D721Med (cell line): ENCODE measurements at regions not wholly inside any gene's neighbourhood (a gene's known extent, or its start where the extent isn't known, plus 50 kb on each side); places are given as distances from the start of the nearest gene placed in this dataset.

Source experiments
- DNase-seq: peaks from one replicate; pipeline ENCODE4 v3.0.0; 2011; ENCODE audit warnings: low spot score; ENCODE audit not compliant: insufficient read length
- FAIRE-seq: peaks from 2 replicates; lab custom pipeline; 2011; peaks lifted over from hg19 to GRCh38; lab: Jason Lieb, UNC
- TF ChIP-seq, protein P1 (sequence below): IDR thresholded peaks from 2 replicates; pipeline ENCODE4 v1.5.1; 2012; ENCODE audit warnings: mild to moderate bottlenecking, control low read depth; ENCODE audit not compliant: insufficient read depth; ENCODE audit errors: missing control alignments

DNA sequence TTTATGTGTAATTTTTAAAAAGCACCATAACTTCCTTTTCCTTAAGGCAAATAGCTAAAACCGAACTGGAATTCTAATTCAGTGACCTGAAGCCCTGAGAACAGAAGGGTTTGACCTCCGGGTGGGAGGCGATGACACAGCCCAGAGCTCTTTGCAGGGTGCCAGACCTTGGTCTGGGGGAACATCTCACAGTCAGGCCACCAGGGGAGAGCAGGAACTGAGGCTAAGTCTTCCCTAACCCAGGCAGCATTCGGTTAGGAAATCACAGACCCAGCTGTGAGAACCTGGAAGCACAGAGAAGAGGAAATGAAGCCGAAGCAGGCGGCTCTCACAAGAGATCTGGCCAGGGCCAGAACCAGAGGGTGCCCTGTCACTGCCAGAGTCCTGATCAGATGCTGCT lies 444.8 kb downstream of the TTLL7 start:
- TF ChIP-seq, protein P1, sequence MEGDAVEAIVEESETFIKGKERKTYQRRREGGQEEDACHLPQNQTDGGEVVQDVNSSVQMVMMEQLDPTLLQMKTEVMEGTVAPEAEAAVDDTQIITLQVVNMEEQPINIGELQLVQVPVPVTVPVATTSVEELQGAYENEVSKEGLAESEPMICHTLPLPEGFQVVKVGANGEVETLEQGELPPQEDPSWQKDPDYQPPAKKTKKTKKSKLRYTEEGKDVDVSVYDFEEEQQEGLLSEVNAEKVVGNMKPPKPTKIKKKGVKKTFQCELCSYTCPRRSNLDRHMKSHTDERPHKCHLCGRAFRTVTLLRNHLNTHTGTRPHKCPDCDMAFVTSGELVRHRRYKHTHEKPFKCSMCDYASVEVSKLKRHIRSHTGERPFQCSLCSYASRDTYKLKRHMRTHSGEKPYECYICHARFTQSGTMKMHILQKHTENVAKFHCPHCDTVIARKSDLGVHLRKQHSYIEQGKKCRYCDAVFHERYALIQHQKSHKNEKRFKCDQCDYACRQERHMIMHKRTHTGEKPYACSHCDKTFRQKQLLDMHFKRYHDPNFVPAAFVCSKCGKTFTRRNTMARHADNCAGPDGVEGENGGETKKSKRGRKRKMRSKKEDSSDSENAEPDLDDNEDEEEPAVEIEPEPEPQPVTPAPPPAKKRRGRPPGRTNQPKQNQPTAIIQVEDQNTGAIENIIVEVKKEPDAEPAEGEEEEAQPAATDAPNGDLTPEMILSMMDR = no peak
- FAIRE-seq (no peak), DNase-seq (no peak)

DNA sequence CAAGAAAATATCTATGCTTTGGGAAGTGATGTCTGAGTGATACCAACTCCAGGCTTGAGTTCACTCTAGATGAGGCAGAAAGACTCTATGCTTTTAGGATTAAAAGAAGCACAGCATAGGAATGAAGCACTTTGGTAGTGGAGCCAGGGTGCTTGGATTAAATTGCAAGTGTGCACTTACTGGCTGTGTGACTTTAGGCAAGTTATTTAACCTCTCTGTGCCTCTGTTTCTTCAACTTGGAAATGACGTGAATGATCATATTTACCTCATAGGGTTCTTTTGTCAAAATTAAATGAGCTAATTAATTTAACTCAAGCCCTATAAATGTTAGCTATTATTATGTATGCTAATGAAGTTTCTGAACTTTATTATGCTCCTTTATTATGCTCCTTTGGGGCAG lies 446.1 kb downstream of the TTLL7 start:
- FAIRE-seq = no peak
- DNase-seq = no peak
- TF ChIP-seq, protein P1 = no peak

DNA sequence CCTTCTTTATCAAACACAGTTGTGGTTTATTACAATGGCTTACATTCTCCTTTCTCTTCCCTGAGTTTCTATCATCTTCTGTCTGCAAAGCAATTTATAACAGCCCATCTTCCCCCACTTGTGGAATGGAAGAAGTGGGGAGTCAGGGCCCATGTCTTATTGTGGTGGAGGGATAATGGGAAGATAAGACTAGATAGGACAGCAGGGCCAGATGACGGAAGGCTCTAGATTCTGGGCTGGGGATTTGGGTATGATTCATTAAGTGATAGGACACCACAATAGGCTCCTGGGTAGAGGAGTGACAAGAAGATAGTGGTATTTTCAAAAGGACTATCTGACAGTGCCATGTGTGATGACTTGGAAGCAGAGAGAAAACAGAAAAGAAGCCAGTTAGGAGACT lies 450.6 kb downstream of the TTLL7 start:
- FAIRE-seq (no peak), DNase-seq (no peak)
- TF ChIP-seq, protein P1 = no peak

DNA sequence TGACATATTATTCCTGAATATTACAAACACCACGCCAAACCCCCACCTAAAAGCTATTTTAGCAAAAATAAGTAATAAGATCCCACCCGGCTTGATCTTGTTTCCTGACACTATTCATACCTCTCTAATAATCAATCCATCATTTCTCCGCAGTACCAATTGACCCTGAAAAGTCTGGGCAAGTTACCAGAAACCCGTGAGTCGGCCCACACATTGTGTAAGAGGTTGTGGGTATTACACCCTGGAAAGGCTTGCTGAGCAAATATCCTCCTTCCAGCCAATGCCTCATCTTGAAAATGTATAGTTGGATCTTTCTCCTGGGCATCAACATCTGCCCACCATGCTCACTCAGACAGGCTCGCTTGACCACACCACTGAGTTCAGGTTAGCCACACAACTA lies 451.0 kb downstream of the TTLL7 start:
- DNase-seq = no peak
- no peak for FAIRE-seq
- TF ChIP-seq, protein P1 = no peak

DNA sequence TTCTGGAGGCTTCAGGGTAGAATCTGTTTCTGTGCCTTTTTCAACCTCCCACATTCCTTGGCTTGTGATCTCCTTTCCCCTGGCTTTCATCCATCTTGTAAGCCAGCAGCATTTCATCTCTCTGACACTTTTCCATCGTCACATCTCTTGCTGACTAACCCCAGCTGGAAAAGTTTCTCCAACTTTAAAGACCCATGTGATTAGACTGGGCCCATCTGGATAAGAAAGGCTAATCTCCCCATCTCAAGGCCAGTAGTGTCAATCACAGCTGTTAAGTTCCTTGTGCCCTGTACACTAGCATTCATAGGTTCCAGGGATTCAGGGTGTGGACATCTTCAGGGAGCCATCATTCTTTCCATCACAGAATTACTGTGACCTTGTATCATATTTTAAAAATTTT lies 452.1 kb downstream of the TTLL7 start:
- FAIRE-seq (no peak), DNase-seq (no peak)
- TF ChIP-seq, protein P1 = no peak

DNA sequence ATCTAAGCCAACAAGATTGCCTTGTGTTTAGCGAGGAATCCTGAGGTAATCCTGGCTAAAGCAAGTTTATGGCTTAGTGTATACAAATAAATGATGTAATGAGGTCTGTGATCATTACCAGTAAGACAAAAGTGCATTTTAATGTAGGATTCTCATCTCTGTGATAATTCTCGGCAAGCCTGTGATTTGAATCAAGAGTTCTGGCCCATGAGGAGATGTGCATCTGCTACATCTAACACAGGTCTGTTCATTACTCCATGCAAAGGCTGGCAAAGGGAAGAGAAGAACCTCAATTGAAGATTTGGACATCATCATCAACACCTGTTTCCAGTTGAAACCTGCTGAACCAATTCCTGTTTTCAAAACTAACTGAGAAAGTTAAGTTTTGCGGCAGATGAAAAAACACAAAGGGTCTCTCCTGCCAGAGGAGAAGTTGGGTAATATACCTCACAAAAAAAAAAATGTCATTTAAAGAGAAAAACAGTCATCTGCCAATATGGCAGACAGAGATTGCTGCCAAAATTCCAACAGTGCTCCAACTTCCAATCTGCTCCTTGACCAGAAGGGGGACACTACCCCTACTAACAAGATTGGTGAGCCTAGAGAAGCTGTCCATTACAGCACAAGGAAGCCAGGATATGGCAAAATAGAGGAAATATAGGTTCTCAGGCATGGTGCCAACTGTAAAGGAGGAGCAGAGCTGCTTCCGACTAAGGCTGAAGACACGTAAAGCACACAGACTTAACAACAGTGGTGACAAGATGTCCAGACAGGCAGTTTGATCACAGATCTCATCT lies 453.7 kb downstream of the TTLL7 start:
- FAIRE-seq (no peak), DNase-seq (no peak)
- TF ChIP-seq, protein P1 = no peak
